ENCODE measurements at regions not wholly inside any gene's neighbourhood (a gene's known extent, or its start where the extent isn't known, plus 50 kb on each side); places are given as distances from the start of the nearest gene placed in this dataset.
"Not testable (repeated sequence)": the region's sequence is repeated elsewhere in the genome, so short reads cannot be mapped to it uniquely, and the experiment has no call there.

DNA sequence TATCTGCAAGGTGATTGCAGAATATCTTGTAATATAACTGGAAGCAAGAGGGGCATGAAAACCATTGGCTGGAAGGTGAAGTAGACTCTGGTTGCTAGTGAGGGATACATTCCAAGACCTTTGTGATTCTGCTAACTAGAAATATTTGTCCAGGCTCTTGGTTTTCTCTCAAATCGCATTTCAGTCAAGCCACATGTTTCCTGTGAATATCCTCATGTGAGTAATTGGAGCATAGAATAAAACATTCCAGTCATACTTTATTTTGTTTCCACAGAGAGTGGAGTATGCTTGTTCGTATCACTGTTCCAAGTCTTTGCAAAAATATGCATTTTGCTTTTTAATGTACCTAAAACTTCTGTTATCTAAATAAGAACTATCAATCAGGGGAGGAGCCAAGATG is 850.0 kb downstream of the EPHA3 start:
- TF ChIP-seq RAD21 (IDR thresholded peaks at IDR 0.05): no peak
- no peak for TF ChIP-seq ZBTB33 (IDR thresholded peaks at IDR 0.05)
- TF ChIP-seq, protein P1, sequence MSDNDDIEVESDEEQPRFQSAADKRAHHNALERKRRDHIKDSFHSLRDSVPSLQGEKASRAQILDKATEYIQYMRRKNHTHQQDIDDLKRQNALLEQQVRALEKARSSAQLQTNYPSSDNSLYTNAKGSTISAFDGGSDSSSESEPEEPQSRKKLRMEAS (IDR thresholded peaks at IDR 0.05): no peak
- TF ChIP-seq, protein P2, sequence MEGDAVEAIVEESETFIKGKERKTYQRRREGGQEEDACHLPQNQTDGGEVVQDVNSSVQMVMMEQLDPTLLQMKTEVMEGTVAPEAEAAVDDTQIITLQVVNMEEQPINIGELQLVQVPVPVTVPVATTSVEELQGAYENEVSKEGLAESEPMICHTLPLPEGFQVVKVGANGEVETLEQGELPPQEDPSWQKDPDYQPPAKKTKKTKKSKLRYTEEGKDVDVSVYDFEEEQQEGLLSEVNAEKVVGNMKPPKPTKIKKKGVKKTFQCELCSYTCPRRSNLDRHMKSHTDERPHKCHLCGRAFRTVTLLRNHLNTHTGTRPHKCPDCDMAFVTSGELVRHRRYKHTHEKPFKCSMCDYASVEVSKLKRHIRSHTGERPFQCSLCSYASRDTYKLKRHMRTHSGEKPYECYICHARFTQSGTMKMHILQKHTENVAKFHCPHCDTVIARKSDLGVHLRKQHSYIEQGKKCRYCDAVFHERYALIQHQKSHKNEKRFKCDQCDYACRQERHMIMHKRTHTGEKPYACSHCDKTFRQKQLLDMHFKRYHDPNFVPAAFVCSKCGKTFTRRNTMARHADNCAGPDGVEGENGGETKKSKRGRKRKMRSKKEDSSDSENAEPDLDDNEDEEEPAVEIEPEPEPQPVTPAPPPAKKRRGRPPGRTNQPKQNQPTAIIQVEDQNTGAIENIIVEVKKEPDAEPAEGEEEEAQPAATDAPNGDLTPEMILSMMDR (IDR thresholded peaks at IDR 0.05; ENCODE audit: low read depth, low read length, missing input control): no peak
- TF ChIP-seq SP1 (IDR thresholded peaks at IDR 0.05): no peak
- no peak overlapping the region for H3K9ac ChIP-seq (ENCODE audit: low read depth in 1 of 2, low read length in 2 of 2)
- WGBS: 64% methylated on average over 2 of the region's 2 CpGs

DNA sequence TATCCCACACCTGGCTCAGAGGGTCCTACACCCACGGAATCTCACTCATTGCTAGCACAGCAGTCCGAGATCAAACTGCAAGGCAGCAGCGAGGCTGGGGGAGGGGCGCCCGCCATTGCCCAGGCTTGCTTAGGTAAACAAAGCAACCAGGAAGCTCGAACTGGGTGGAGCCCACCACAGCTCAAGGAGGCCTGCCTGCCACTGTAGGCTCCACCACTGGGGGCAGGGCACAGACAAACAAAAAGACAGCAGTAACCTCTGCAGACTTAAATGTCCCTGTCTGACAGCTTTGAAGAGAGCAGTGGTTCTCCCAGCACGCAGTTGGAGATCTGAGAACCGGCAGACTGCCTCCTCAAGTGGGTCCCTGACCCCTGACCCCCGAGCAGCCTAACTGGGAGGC is 850.7 kb downstream of the EPHA3 start:
- WGBS: 49% methylated on average over 9 of the region's 9 CpGs
- H3K4me3 ChIP-seq (ENCODE audit: low read depth in 1 of 3, low read length in 3 of 3); H3K27ac ChIP-seq (ENCODE audit: low read depth in 1 of 2, low read length in 2 of 2); H3K9ac ChIP-seq (ENCODE audit: low read depth in 1 of 2, low read length in 2 of 2); DNase-seq (ENCODE audit: low spot score); H3K9me3 ChIP-seq (ENCODE audit: control insufficient read depth in 4 of 4, low read length in 3 of 4); H3K36me3 ChIP-seq (ENCODE audit: control insufficient read depth in 4 of 4, insufficient read depth in 3 of 4, low read depth in 1 of 4, low read length in 3 of 4); H3K27me3 ChIP-seq (ENCODE audit: control insufficient read depth in 4 of 4, insufficient read depth in 4 of 4, low read length in 3 of 4); H3K4me1 ChIP-seq (ENCODE audit: control insufficient read depth in 4 of 4, insufficient read depth in 4 of 4, low read length in 3 of 4): not testable (repeated sequence)

More for the DNA sequence above, 850.0 kb downstream of the EPHA3 start:
- Histone ChIP-seq H3K9me3 (ENCODE audit: control insufficient read depth in 4 of 4, low read length in 3 of 4) (no peaks in the 10 kb centered on the region), H3K27me3 (ENCODE audit: control insufficient read depth in 4 of 4, insufficient read depth in 4 of 4, low read length in 3 of 4) (no peaks in the 10 kb centered on the region), H3K27ac (ENCODE audit: low read depth in 1 of 2, low read length in 2 of 2) (no peak overlapping the region), H3K4me3 (ENCODE audit: low read depth in 1 of 3, low read length in 3 of 3) (no peak overlapping the region), H3K36me3 (ENCODE audit: control insufficient read depth in 4 of 4, insufficient read depth in 3 of 4, low read depth in 1 of 4, low read length in 3 of 4) (no peaks in the 10 kb centered on the region), H3K4me1 (ENCODE audit: control insufficient read depth in 4 of 4, insufficient read depth in 4 of 4, low read length in 3 of 4) (no peaks in the 10 kb centered on the region)
- DNase-seq (ENCODE audit: low spot score): no peak

GRCh38 chr3:89964347-89964746 is 856.9 kb downstream of the EPHA3 start:
- TF ChIP-seq TAF1 (conservative IDR thresholded peaks at IDR 0.05) (no peak), SP1 (IDR thresholded peaks at IDR 0.05) (no peak), JUND (IDR thresholded peaks at IDR 0.05) (no peak), YY1 (IDR thresholded peaks at IDR 0.05) (no peak), GABPA (IDR thresholded peaks at IDR 0.05 in 1 of 2, conservative IDR thresholded peaks at IDR 0.05 in 1 of 2) (no peak), NR2F2 (IDR thresholded peaks at IDR 0.05) (no peak), EGR1 (IDR thresholded peaks at IDR 0.05; ENCODE audit: low read depth in 2 of 2) (no peak)
- TF ChIP-seq, protein P2 (IDR thresholded peaks at IDR 0.05; ENCODE audit: low read depth, low read length, missing input control): no peak
- TF ChIP-seq, protein P3, sequence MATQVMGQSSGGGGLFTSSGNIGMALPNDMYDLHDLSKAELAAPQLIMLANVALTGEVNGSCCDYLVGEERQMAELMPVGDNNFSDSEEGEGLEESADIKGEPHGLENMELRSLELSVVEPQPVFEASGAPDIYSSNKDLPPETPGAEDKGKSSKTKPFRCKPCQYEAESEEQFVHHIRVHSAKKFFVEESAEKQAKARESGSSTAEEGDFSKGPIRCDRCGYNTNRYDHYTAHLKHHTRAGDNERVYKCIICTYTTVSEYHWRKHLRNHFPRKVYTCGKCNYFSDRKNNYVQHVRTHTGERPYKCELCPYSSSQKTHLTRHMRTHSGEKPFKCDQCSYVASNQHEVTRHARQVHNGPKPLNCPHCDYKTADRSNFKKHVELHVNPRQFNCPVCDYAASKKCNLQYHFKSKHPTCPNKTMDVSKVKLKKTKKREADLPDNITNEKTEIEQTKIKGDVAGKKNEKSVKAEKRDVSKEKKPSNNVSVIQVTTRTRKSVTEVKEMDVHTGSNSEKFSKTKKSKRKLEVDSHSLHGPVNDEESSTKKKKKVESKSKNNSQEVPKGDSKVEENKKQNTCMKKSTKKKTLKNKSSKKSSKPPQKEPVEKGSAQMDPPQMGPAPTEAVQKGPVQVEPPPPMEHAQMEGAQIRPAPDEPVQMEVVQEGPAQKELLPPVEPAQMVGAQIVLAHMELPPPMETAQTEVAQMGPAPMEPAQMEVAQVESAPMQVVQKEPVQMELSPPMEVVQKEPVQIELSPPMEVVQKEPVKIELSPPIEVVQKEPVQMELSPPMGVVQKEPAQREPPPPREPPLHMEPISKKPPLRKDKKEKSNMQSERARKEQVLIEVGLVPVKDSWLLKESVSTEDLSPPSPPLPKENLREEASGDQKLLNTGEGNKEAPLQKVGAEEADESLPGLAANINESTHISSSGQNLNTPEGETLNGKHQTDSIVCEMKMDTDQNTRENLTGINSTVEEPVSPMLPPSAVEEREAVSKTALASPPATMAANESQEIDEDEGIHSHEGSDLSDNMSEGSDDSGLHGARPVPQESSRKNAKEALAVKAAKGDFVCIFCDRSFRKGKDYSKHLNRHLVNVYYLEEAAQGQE (IDR thresholded peaks at IDR 0.05): no peak
- DNase-seq (ENCODE audit: low spot score): no peak
- no peaks in the 10 kb centered on the region for H3K9me3 ChIP-seq (ENCODE audit: control insufficient read depth in 4 of 4, low read length in 3 of 4)
- H3K27ac ChIP-seq (ENCODE audit: low read depth in 1 of 2, low read length in 2 of 2): no peak overlapping the region
- H3K36me3 ChIP-seq (ENCODE audit: control insufficient read depth in 4 of 4, insufficient read depth in 3 of 4, low read depth in 1 of 4, low read length in 3 of 4): no peaks in the 10 kb centered on the region
- H3K9ac ChIP-seq (ENCODE audit: low read depth in 1 of 2, low read length in 2 of 2): no peak overlapping the region
- H3K4me3 ChIP-seq (ENCODE audit: low read depth in 1 of 3, low read length in 3 of 3): no peak overlapping the region
- no peaks in the 10 kb centered on the region for H3K27me3 ChIP-seq (ENCODE audit: control insufficient read depth in 4 of 4, insufficient read depth in 4 of 4, low read length in 3 of 4)
- no peaks in the 10 kb centered on the region for H3K4me1 ChIP-seq (ENCODE audit: control insufficient read depth in 4 of 4, insufficient read depth in 4 of 4, low read length in 3 of 4)
